OCI-LY1 (cell line): ENCODE measurements at regions not wholly inside any gene's neighbourhood (a gene's known extent, or its start where the extent isn't known, plus 50 kb on each side); places are given as distances from the start of the nearest gene placed in this dataset.
A peak's percentile ranks its signal among the peaks of the same experiment; 100 is the strongest.

Source experiments
- H2AFZ ChIP-seq: fragments of 200-600 bp; sonication (generic), shearing (Covaris generic); 2 replicates; pipeline ENCODE4 v1.6.0; 2014; ENCODE audit warnings: antibody characterized with exemption, mild to moderate bottlenecking, low read length
- H3F3A ChIP-seq: fragments of 200-600 bp; sonication (generic), shearing (Covaris generic); 2 replicates; pipeline ENCODE4 v1.6.0; 2014; ENCODE audit warnings: mild to moderate bottlenecking, antibody characterized with exemption, low read length, moderate library complexity; ENCODE audit not compliant: insufficient read depth
- H3K27ac ChIP-seq: fragments of 200-600 bp; sonication (generic); 2 replicates; pipeline ENCODE4 v1.5.1; 2014; ENCODE audit warnings: low read length, mixed run types, mild to moderate bottlenecking, low read depth; ENCODE audit not compliant: poor library complexity, severe bottlenecking
- H3K27me3 ChIP-seq: fragments of 200-600 bp; sonication (generic); 2 replicates; pipeline ENCODE4 v1.6.0; 2014; ENCODE audit warnings: antibody characterized with exemption, mild to moderate bottlenecking, low read length, moderate library complexity; ENCODE audit not compliant: insufficient read depth
- H3K36me3 ChIP-seq: fragments of 200-600 bp; sonication (generic); 2 replicates; pipeline ENCODE4 v1.6.1; 2014; ENCODE audit warnings: mild to moderate bottlenecking, antibody characterized with exemption, low read length, moderate library complexity, mixed read lengths; ENCODE audit not compliant: insufficient read depth
- H3K4me1 ChIP-seq: fragments of 200-600 bp; sonication (generic); 2 replicates; pipeline ENCODE4 v1.5.1; 2014; ENCODE audit warnings: mild to moderate bottlenecking, low read length, moderate library complexity; ENCODE audit not compliant: insufficient read depth, severe bottlenecking
- H3K4me2 ChIP-seq: fragments of 200-600 bp; sonication (generic), shearing (Covaris generic); 2 replicates; pipeline ENCODE4 v1.6.1; 2014; ENCODE audit warnings: low read length
- H3K4me3 ChIP-seq: fragments of 200-600 bp; sonication (generic); 2 replicates; pipeline ENCODE4 v1.5.1; 2014; ENCODE audit warnings: low read length, low read depth, mild to moderate bottlenecking, mixed read lengths; ENCODE audit not compliant: poor library complexity, severe bottlenecking
- H3K79me2 ChIP-seq: fragments of 200-600 bp; shearing (Covaris generic); 2 replicates; pipeline ENCODE4 v1.6.1; 2016; ENCODE audit warnings: mixed run types, low read length, mixed read lengths; ENCODE audit not compliant: insufficient read depth
- H3K9ac ChIP-seq: fragments of 200-600 bp; sonication (generic), shearing (Covaris generic); 2 replicates; pipeline ENCODE4 v1.6.1; 2014; ENCODE audit warnings: mild to moderate bottlenecking, low read length, mixed read lengths
- H3K9me2 ChIP-seq: fragments of 200-600 bp; sonication (generic), shearing (Covaris generic); 2 replicates; pipeline ENCODE4 v1.6.1; 2014; ENCODE audit warnings: low read depth, mild to moderate bottlenecking, low read length, mixed read lengths
- H3K9me3 ChIP-seq: fragments of 200-600 bp; shearing (Covaris generic); 2 replicates; pipeline ENCODE4 v1.6.1; 2014; ENCODE audit warnings: low read length, mixed read lengths
- H4K20me1 ChIP-seq: fragments of 200-600 bp; sonication (generic), shearing (Covaris generic); 2 replicates; pipeline ENCODE4 v1.6.0; 2016; ENCODE audit warnings: mild to moderate bottlenecking, low read length; ENCODE audit not compliant: insufficient read depth
- EZH2 ChIP-seq: fragments of 200-600 bp; sonication (generic), shearing (Covaris generic); IDR thresholded peaks from 2 replicates; pipeline ENCODE4 v1.8.0; 2017; ENCODE audit warnings: borderline replicate concordance, mixed run types, mild to moderate bottlenecking, antibody characterized with exemption, low read length, moderate library complexity, mixed read lengths
- TF ChIP-seq, protein P1 (sequence below): fragments of 200-600 bp; sonication (generic), shearing (Covaris generic); IDR thresholded peaks from 2 replicates; pipeline ENCODE4 v1.5.1; 2017; ENCODE audit warnings: mild to moderate bottlenecking, antibody characterized with exemption, low read length, moderate library complexity, mixed read lengths

DNA sequence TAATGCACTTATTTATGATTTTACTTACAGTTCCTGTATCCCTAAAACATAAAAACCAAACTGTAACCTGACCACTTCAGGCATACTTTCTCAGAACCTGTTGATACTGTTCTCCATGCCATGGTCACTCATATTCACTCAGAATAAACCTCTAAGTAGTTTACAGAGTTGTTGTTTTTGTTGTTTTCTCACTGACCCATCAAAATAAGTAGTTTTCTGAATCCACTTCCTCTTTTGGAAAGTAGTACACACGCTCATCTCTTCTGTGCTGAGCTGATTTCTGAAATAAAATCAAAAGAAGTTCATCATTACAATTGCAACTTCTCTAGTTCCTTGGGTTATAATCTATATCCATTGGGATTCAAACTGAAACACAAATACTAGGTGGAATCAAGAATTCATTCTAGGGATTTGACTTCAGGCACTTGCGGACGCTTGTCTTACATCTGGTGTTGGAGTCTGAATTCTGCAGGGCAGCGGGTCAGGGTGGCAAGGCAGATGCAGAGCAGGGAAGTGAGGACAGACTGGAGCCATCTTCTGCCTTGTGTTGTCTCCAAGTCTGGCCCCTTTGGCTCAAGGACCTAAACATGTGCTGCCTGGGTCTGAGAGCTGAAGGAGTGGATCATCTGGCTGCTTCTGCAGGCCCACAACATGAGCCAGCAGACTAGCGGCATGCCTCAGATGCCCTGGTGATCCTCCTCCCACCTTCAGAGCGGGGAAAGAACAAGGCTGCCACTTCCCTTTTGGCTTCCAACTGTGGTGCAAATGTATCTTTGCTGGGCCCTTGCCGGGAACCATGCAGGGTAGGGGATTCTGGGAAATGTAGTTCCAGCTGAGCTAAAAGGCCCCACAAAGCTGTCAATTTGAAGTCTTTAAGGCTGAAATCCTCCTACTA lies 167.9 kb upstream of the MYLIP start:
- H3K27me3 ChIP-seq: no peaks in the 10 kb centered on the region
- no peak overlapping the region for H3K4me2 ChIP-seq
- H3K9ac ChIP-seq: no peak overlapping the region

GRCh38 chr6:15957655-15958169 lies 171.2 kb upstream of the MYLIP start:
- H3K4me1 ChIP-seq: peaks cover 41% of the 10 kb centered on the region
- no peaks in the 10 kb centered on the region for H3K79me2 ChIP-seq
- no peaks in the 10 kb centered on the region for H4K20me1 ChIP-seq
- H2AFZ ChIP-seq: no peak overlapping the region
- H3K9me3 ChIP-seq: no peaks in the 10 kb centered on the region
- no peak overlapping the region for H3K4me3 ChIP-seq
- H3K9me2 ChIP-seq: no peaks in the 10 kb centered on the region
- TF ChIP-seq, protein P1, sequence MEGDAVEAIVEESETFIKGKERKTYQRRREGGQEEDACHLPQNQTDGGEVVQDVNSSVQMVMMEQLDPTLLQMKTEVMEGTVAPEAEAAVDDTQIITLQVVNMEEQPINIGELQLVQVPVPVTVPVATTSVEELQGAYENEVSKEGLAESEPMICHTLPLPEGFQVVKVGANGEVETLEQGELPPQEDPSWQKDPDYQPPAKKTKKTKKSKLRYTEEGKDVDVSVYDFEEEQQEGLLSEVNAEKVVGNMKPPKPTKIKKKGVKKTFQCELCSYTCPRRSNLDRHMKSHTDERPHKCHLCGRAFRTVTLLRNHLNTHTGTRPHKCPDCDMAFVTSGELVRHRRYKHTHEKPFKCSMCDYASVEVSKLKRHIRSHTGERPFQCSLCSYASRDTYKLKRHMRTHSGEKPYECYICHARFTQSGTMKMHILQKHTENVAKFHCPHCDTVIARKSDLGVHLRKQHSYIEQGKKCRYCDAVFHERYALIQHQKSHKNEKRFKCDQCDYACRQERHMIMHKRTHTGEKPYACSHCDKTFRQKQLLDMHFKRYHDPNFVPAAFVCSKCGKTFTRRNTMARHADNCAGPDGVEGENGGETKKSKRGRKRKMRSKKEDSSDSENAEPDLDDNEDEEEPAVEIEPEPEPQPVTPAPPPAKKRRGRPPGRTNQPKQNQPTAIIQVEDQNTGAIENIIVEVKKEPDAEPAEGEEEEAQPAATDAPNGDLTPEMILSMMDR: no peak
- TF ChIP-seq EZH2: no peak
- H3F3A ChIP-seq: no peaks in the 10 kb centered on the region
- H3K27ac ChIP-seq: no peak overlapping the region
- H3K36me3 ChIP-seq: no peaks in the 10 kb centered on the region
- H3K4me2 ChIP-seq: no peak overlapping the region
- H3K27me3 ChIP-seq: no peaks in the 10 kb centered on the region
- H3K9ac ChIP-seq: no peak overlapping the region

More for the DNA sequence above, 167.9 kb upstream of the MYLIP start:
- Histone ChIP-seq H3K9me3 (no peaks in the 10 kb centered on the region), H3K36me3 (no peaks in the 10 kb centered on the region), H2AFZ (no peak overlapping the region), H4K20me1 (no peaks in the 10 kb centered on the region), H3K79me2 (no peaks in the 10 kb centered on the region), H3K9me2 (no peaks in the 10 kb centered on the region), H3F3A (no peaks in the 10 kb centered on the region), H3K4me3 (no peak overlapping the region), H3K27ac (no peak overlapping the region), H3K4me1 (peaks cover 33% of the 10 kb centered on the region)
- TF ChIP-seq, protein P1: no peak
- no peak for TF ChIP-seq EZH2

DNA sequence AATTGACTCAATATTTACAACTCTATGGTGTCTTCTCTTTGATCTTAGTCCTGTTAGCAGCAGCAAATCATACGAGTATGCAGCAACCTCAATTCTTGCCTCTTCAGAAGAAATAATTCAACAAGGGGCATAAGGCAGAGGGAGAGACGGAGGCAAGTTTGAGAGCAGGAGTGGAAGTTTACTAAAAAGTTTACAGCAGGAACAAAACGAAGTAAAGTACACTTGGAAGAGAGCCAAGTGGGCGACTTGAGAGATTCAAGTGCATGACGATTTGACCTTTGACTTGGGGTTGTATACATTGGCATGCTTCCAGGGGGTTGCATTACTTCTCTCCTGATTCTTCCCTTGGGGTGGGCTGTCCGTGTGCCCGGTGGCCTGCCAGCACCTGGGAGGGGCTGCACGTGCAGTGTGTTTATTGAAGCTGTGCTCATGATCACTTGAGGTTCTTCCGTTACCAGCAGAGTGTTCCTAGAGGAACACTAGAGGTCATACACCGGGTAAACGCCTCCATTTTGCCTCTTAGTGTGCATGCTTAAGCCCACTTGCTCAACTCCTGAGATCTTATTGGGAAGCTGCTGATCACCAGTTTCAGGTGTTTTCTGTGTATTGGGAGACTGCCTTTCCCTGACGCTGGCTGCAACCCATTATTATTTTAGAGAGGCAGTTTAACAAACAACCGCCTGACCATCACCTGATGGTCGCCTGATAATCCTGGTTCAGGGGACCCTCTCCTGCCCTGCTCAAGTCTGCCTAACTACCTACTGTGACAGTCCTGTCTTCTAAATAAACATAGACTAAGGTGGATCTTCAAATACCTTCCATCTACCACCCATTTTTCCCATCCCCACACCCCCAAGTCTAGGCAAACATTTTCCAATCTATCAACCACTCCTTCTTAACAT lies 172.4 kb upstream of the MYLIP start:
- H3K9me2 ChIP-seq: no peaks in the 10 kb centered on the region
- no peaks in the 10 kb centered on the region for H3K9me3 ChIP-seq
- H2AFZ ChIP-seq: no peak overlapping the region
- no peaks in the 10 kb centered on the region for H3K27me3 ChIP-seq
- H3K9ac ChIP-seq: no peak overlapping the region
- peak overlapping the region; percentile 17 for H3K4me3 ChIP-seq
- H3K36me3 ChIP-seq: no peaks in the 10 kb centered on the region
- H3K4me2 ChIP-seq: peak overlapping the region; percentile 40
- no peak for TF ChIP-seq EZH2
- TF ChIP-seq, protein P1: no peak
- H3F3A ChIP-seq: no peaks in the 10 kb centered on the region
- no peaks in the 10 kb centered on the region for H4K20me1 ChIP-seq
- no peaks in the 10 kb centered on the region for H3K79me2 ChIP-seq
- peak overlapping the region; percentile 69 for H3K27ac ChIP-seq
- H3K4me1 ChIP-seq: peaks cover 35% of the 10 kb centered on the region
